Trophoblast cell (in vitro differentiated cells and primary cell): ENCODE measurements at regions not wholly inside any gene's neighbourhood (a gene's known extent, or its start where the extent isn't known, plus 50 kb on each side); places are given as distances from the start of the nearest gene placed in this dataset.

Source experiments
- DNase-seq, 2 donors: peaks; one replicate each; pipeline ENCODE4 v3.0.0-alpha.2; 2016
- H2AFZ ChIP-seq: 2 replicates; pipeline ENCODE4 v1.6.1; 2013; ENCODE audit warnings: low read length, moderate library complexity, mild to moderate bottlenecking; ENCODE audit not compliant: insufficient read depth, poor library complexity
- H2AK5ac ChIP-seq: 2 replicates; pipeline ENCODE4 v1.6.1; 2013; ENCODE audit warnings: mild to moderate bottlenecking, low read length
- H2BK120ac ChIP-seq: 2 replicates; pipeline ENCODE4 v1.6.1; 2013; ENCODE audit warnings: low read length, mild to moderate bottlenecking, moderate library complexity; ENCODE audit not compliant: insufficient read depth, poor library complexity
- H2BK12ac ChIP-seq: 2 replicates; pipeline ENCODE4 v1.6.1; 2013; ENCODE audit warnings: mild to moderate bottlenecking, low read length, moderate library complexity
- H2BK5ac ChIP-seq: 2 replicates; pipeline ENCODE4 v1.6.1; 2013; ENCODE audit warnings: low read length, low read depth, moderate library complexity, mild to moderate bottlenecking; ENCODE audit not compliant: poor library complexity
- H3K14ac ChIP-seq: 2 replicates; pipeline ENCODE4 v1.6.1; 2013; ENCODE audit warnings: mild to moderate bottlenecking, low read length
- H3K18ac ChIP-seq: 2 replicates; pipeline ENCODE4 v1.6.1; 2013; ENCODE audit warnings: mild to moderate bottlenecking, low read length
- H3K23ac ChIP-seq: 2 replicates; pipeline ENCODE4 v1.6.1; 2013; ENCODE audit warnings: low read length
- H3K27ac ChIP-seq: 2 replicates; pipeline ENCODE4 v1.5.1; 2013; ENCODE audit warnings: low read depth, mild to moderate bottlenecking, inconsistent platforms, low read length, moderate library complexity
- H3K27me3 ChIP-seq: 2 replicates; pipeline ENCODE4 v1.6.1; 2013; ENCODE audit warnings: inconsistent platforms, mild to moderate bottlenecking, low read length, moderate library complexity; ENCODE audit not compliant: insufficient read depth
- H3K36me3 ChIP-seq, 2 experiments: 1 replicate in 1 of 2; 2 replicates in 1 of 2; pipeline ENCODE4 v1.6.1; 2013; ENCODE audit warnings: low read length in 2 of 2, mild to moderate bottlenecking in 2 of 2, moderate library complexity in 1 of 2; ENCODE audit not compliant: insufficient read depth in 2 of 2, control insufficient read depth in 1 of 2
- H3K4ac ChIP-seq: 2 replicates; pipeline ENCODE4 v1.6.1; 2013; ENCODE audit warnings: low read depth, mild to moderate bottlenecking, low read length, moderate library complexity
- H3K4me1 ChIP-seq, 2 experiments: 1 replicate in 1 of 2; 2 replicates in 1 of 2; pipeline ENCODE4 v1.6.1; 2013; ENCODE audit warnings: low read length in 2 of 2, mild to moderate bottlenecking in 2 of 2, moderate library complexity in 1 of 2; ENCODE audit not compliant: insufficient read depth in 2 of 2, control insufficient read depth in 1 of 2
- H3K4me2 ChIP-seq: 2 replicates; pipeline ENCODE4 v1.6.1; 2013; ENCODE audit warnings: inconsistent platforms, mild to moderate bottlenecking, low read length, moderate library complexity
- H3K4me3 ChIP-seq: 2 replicates; pipeline ENCODE4 v1.5.1; 2013; ENCODE audit warnings: mild to moderate bottlenecking, low read depth, low read length, inconsistent platforms
- H3K79me1 ChIP-seq: one replicate; pipeline ENCODE4 v1.6.1; 2013; ENCODE audit warnings: low read length
- H3K79me2 ChIP-seq: 2 replicates; pipeline ENCODE4 v1.6.1; 2013; ENCODE audit warnings: low read length, mild to moderate bottlenecking; ENCODE audit not compliant: control insufficient read depth, insufficient read depth, poor library complexity
- H3K9ac ChIP-seq: 2 replicates; pipeline ENCODE4 v1.6.1; 2013; ENCODE audit warnings: mild to moderate bottlenecking, low read length
- H3K9me3 ChIP-seq: 2 replicates; pipeline ENCODE4 v1.6.1; 2013; ENCODE audit warnings: low read depth, mild to moderate bottlenecking, control low read depth, inconsistent platforms, low read length; ENCODE audit not compliant: insufficient read depth
- H4K12ac ChIP-seq: 2 replicates; pipeline ENCODE4 v1.6.1; 2013; ENCODE audit warnings: low read depth, mild to moderate bottlenecking, low read length, moderate library complexity
- H4K8ac ChIP-seq: 2 replicates; pipeline ENCODE4 v1.6.1; 2013; ENCODE audit warnings: low read depth, mild to moderate bottlenecking, low read length, moderate library complexity
- H4K91ac ChIP-seq: one replicate; pipeline ENCODE4 v1.6.1; 2013; ENCODE audit warnings: low read depth, mild to moderate bottlenecking, low read length, moderate library complexity
- WGBS: extraction: QIAGEN DNeasy Blood & Tissue Kit; methylation state at CpG from one replicate; pipeline ENCODE4 v1.1.7; 2013; ENCODE audit warnings: missing lambda C conversion rate; ENCODE audit not compliant: insufficient read length, insufficient coverage; ENCODE audit errors: extremely low coverage; 5-methylcytosine and 5-hydroxymethylcytosine counted together

GRCh38 chr3:72058493-72059081, 273.6 kb upstream of the PROK2 start:
- no peak overlapping the region for H3K4me2 ChIP-seq
- no peaks in the 10 kb centered on the region for H3K27me3 ChIP-seq
- no peak overlapping the region for H3K27ac ChIP-seq
- no peak for DNase-seq
- H3K9me3 ChIP-seq: peaks cover 3% of the 10 kb centered on the region
- no peak overlapping the region for H3K14ac ChIP-seq
- H3K18ac ChIP-seq: no peak overlapping the region
- WGBS: no CpG with 5 or more reads among the region's 9 CpGs
- H4K8ac ChIP-seq: no peak overlapping the region
- no peak overlapping the region for H4K12ac ChIP-seq
- no peak overlapping the region for H2BK120ac ChIP-seq
- H3K79me1 ChIP-seq: peaks cover 2% of the 10 kb centered on the region
- no peak overlapping the region for H3K4ac ChIP-seq
- no peak overlapping the region for H3K23ac ChIP-seq
- H2BK12ac ChIP-seq: no peak overlapping the region
- no peaks in the 10 kb centered on the region for H3K79me2 ChIP-seq
- H3K4me1 ChIP-seq: peaks cover 3 to 4% of the 10 kb centered on the region in 2 experiments
- H3K36me3 ChIP-seq: no peaks in the 10 kb centered on the region
- H2BK5ac ChIP-seq: no peak overlapping the region
- H4K91ac ChIP-seq: no peak overlapping the region
- H3K9ac ChIP-seq: no peak overlapping the region
- H2AFZ ChIP-seq: no peak overlapping the region
- no peak overlapping the region for H3K4me3 ChIP-seq
- H2AK5ac ChIP-seq: no peak overlapping the region

- H3K18ac ChIP-seq: no peak overlapping the region
- H3K79me1 ChIP-seq: peaks cover 2% of the 10 kb centered on the region
- no peak overlapping the region for H3K4me2 ChIP-seq
- DNase-seq: no peak
- H3K14ac ChIP-seq: no peak overlapping the region
- H3K27ac ChIP-seq: no peak overlapping the region
- H3K27me3 ChIP-seq: no peaks in the 10 kb centered on the region
- H4K12ac ChIP-seq: no peak overlapping the region
- H2BK120ac ChIP-seq: no peak overlapping the region
- H3K23ac ChIP-seq: no peak overlapping the region
- no peaks in the 10 kb centered on the region for H3K4me1 ChIP-seq
- no peak overlapping the region for H2AK5ac ChIP-seq
- peaks cover 2% of the 10 kb centered on the region for H3K9me3 ChIP-seq
- no peaks in the 10 kb centered on the region for H3K79me2 ChIP-seq
- H2BK12ac ChIP-seq: no peak overlapping the region
- no peaks in the 10 kb centered on the region for H3K36me3 ChIP-seq
- no peak overlapping the region for H3K9ac ChIP-seq
- WGBS: no CpG with 5 or more reads among the region's 1 CpG
- no peak overlapping the region for H3K4ac ChIP-seq
- no peak overlapping the region for H2BK5ac ChIP-seq
- no peak overlapping the region for H3K4me3 ChIP-seq
- no peak overlapping the region for H4K8ac ChIP-seq
- H2AFZ ChIP-seq: no peak overlapping the region
- H4K91ac ChIP-seq: no peak overlapping the region
Measured at GRCh38 chr3:72055436-72055835, 270.5 kb upstream of the PROK2 start.

- Histone ChIP-seq H2BK120ac (no peak overlapping the region), H4K91ac (no peak overlapping the region), H2BK5ac (no peak overlapping the region), H3K4ac (no peak overlapping the region), H3K9me3 (peaks cover 2% of the 10 kb centered on the region), H3K18ac (no peak overlapping the region), H4K8ac (no peak overlapping the region), H3K79me1 (peaks cover 2% of the 10 kb centered on the region), H2AFZ (no peak overlapping the region), H3K4me3 (no peak overlapping the region), H4K12ac (no peak overlapping the region), H3K27me3 (no peaks in the 10 kb centered on the region), H3K14ac (no peak overlapping the region), H2BK12ac (no peak overlapping the region), H3K36me3 (no peaks in the 10 kb centered on the region), H3K4me1 (no peaks in the 10 kb centered on the region), H3K4me2 (no peak overlapping the region), H3K27ac (no peak overlapping the region), H3K23ac (no peak overlapping the region), H3K9ac (no peak overlapping the region), H3K79me2 (no peaks in the 10 kb centered on the region), H2AK5ac (no peak overlapping the region)
- DNase-seq: peak; percentile 42 to 78
- WGBS: no CpG with 5 or more reads among the region's 1 CpG
Measured at GRCh38 chr3:72054976-72055375, 270.0 kb upstream of the PROK2 start.

- Histone ChIP-seq H4K12ac (no peak overlapping the region), H2BK5ac (no peak overlapping the region), H3K23ac (no peak overlapping the region), H3K36me3 (no peaks in the 10 kb centered on the region), H3K79me2 (no peaks in the 10 kb centered on the region), H4K8ac (no peak overlapping the region), H2BK12ac (no peak overlapping the region), H4K91ac (no peak overlapping the region), H2AFZ (no peak overlapping the region), H3K14ac (no peak overlapping the region), H3K9me3 (peaks cover 4% of the 10 kb centered on the region), H3K27ac (no peak overlapping the region), H2AK5ac (no peak overlapping the region), H3K18ac (no peak overlapping the region), H3K9ac (no peak overlapping the region), H3K4me1 (no peaks in the 10 kb centered on the region), H3K4me2 (no peak overlapping the region), H3K4me3 (no peak overlapping the region), H2BK120ac (no peak overlapping the region), H3K4ac (no peak overlapping the region), H3K27me3 (no peaks in the 10 kb centered on the region), H3K79me1 (no peaks in the 10 kb centered on the region)
- DNase-seq: peak; percentile 88 to 99
- WGBS: no CpG with 5 or more reads among the region's 8 CpGs
Measured at GRCh38 chr3:72052841-72053409, 268.0 kb upstream of the PROK2 start.
